ENCODE measurements at regions not wholly inside any gene's neighbourhood (a gene's known extent, or its start where the extent isn't known, plus 50 kb on each side); places are given as distances from the start of the nearest gene placed in this dataset.

DNA sequence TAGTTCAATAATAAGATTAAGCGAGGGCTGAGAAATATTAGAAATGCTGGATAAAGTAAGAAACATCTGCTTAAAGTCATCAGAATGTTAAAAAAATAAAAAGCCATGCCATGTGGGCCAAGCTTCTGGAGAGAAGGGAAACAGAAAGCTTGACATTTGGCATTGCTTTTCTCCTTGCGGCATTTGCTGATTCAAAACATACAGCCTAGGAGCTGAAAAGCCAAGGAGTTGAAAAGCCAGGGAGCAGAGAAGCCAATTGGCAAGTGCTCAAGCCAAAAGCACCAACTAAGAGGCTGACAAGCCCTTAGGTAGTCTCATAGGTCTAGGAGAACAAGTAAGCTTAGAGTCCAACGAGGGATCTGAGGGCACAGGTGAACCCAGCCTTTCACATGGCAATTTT is 754.3 kb downstream of the TLE4 start:
- TF ChIP-seq, protein P1, sequence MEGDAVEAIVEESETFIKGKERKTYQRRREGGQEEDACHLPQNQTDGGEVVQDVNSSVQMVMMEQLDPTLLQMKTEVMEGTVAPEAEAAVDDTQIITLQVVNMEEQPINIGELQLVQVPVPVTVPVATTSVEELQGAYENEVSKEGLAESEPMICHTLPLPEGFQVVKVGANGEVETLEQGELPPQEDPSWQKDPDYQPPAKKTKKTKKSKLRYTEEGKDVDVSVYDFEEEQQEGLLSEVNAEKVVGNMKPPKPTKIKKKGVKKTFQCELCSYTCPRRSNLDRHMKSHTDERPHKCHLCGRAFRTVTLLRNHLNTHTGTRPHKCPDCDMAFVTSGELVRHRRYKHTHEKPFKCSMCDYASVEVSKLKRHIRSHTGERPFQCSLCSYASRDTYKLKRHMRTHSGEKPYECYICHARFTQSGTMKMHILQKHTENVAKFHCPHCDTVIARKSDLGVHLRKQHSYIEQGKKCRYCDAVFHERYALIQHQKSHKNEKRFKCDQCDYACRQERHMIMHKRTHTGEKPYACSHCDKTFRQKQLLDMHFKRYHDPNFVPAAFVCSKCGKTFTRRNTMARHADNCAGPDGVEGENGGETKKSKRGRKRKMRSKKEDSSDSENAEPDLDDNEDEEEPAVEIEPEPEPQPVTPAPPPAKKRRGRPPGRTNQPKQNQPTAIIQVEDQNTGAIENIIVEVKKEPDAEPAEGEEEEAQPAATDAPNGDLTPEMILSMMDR (IDR thresholded peaks at IDR 0.05): no peak
- TF ChIP-seq EZH2 (IDR thresholded peaks at IDR 0.05): no peak

Measured in neural progenitor cell (in vitro differentiated cells).